WTC11 (cell line): ENCODE measurements at regions not wholly inside any gene's neighbourhood (a gene's known extent, or its start where the extent isn't known, plus 50 kb on each side); places are given as distances from the start of the nearest gene placed in this dataset.

Experiments
- GRHL2 ChIP-seq: fragments of 250-450 bp; sonication (Bioruptor Pico); IDR thresholded peaks from 2 replicates; pipeline ENCODE4 v1.8.0; 2022; ENCODE audit warnings: mild to moderate bottlenecking, moderate library complexity; ENCODE audit not compliant: insufficient replicate concordance, severe bottlenecking
- SP1 ChIP-seq: sonication (generic); formaldehyde crosslinking; conservative IDR thresholded peaks from 2 replicates; pipeline ENCODE4 v1.8.1; 2022; ENCODE audit warnings: missing genetic modification reagents
- TEAD4 ChIP-seq: sonication (generic); formaldehyde crosslinking; IDR thresholded peaks from 2 replicates; pipeline ENCODE4 v1.8.0; 2022; ENCODE audit warnings: mild to moderate bottlenecking, missing genetic modification reagents
- TF ChIP-seq, protein P1 (sequence below): sonication (generic); formaldehyde crosslinking; conservative IDR thresholded peaks from 2 replicates; pipeline ENCODE4 v1.8.1; 2023; ENCODE audit warnings: mild to moderate bottlenecking, low read depth, missing genetic modification reagents, moderate library complexity
- TF ChIP-seq, protein P2 (sequence below): fragments of 200-600 bp; IDR thresholded peaks from 2 replicates; pipeline ENCODE4 v1.8.0; 2022; ENCODE audit warnings: antibody characterized with exemption

DNA sequence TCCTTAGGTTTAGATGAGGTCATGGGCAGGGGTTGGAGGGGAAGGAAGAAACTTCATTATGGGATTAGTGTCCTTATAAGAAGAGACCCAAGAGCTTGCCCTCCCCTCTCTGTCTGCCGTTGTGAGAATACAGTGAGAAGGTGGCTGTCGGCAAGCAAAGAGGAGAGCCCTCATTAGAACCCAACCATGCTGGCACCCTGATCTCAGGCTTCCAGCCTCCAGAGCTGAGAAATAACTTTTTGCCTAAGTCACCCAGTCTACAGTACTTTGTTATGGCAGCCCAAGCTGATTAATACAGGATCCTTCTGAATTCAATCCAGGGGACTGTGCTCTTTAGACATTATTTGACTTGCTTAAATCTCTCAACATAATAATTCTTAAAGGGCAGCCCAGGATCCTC, 209.0 kb downstream of the RNF152 start:
- TF ChIP-seq SP1 (CRISPR knock-in tag) = no peak
- TF ChIP-seq, protein P1, sequence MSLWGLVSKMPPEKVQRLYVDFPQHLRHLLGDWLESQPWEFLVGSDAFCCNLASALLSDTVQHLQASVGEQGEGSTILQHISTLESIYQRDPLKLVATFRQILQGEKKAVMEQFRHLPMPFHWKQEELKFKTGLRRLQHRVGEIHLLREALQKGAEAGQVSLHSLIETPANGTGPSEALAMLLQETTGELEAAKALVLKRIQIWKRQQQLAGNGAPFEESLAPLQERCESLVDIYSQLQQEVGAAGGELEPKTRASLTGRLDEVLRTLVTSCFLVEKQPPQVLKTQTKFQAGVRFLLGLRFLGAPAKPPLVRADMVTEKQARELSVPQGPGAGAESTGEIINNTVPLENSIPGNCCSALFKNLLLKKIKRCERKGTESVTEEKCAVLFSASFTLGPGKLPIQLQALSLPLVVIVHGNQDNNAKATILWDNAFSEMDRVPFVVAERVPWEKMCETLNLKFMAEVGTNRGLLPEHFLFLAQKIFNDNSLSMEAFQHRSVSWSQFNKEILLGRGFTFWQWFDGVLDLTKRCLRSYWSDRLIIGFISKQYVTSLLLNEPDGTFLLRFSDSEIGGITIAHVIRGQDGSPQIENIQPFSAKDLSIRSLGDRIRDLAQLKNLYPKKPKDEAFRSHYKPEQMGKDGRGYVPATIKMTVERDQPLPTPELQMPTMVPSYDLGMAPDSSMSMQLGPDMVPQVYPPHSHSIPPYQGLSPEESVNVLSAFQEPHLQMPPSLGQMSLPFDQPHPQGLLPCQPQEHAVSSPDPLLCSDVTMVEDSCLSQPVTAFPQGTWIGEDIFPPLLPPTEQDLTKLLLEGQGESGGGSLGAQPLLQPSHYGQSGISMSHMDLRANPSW (CRISPR knock-in tag) = no peak
- TF ChIP-seq, protein P2, sequence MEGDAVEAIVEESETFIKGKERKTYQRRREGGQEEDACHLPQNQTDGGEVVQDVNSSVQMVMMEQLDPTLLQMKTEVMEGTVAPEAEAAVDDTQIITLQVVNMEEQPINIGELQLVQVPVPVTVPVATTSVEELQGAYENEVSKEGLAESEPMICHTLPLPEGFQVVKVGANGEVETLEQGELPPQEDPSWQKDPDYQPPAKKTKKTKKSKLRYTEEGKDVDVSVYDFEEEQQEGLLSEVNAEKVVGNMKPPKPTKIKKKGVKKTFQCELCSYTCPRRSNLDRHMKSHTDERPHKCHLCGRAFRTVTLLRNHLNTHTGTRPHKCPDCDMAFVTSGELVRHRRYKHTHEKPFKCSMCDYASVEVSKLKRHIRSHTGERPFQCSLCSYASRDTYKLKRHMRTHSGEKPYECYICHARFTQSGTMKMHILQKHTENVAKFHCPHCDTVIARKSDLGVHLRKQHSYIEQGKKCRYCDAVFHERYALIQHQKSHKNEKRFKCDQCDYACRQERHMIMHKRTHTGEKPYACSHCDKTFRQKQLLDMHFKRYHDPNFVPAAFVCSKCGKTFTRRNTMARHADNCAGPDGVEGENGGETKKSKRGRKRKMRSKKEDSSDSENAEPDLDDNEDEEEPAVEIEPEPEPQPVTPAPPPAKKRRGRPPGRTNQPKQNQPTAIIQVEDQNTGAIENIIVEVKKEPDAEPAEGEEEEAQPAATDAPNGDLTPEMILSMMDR = no peak
- no peak for TF ChIP-seq TEAD4 (CRISPR knock-in tag)
- no peak for TF ChIP-seq GRHL2
